Ishikawa (cell line): ENCODE measurements at regions not wholly inside any gene's neighbourhood (a gene's known extent, or its start where the extent isn't known, plus 50 kb on each side); places are given as distances from the start of the nearest gene placed in this dataset.

Experiments used
- EGR1 ChIP-seq: IDR thresholded peaks from 2 replicates; pipeline ENCODE4 v1.6.1; 2012
- FOXM1 ChIP-seq: IDR thresholded peaks from 2 replicates; pipeline ENCODE4 v1.6.1; 2012; ENCODE audit warnings: low read depth, borderline replicate concordance
- RAD21 ChIP-seq: IDR thresholded peaks from 2 replicates; pipeline ENCODE4 v1.6.1; 2012; ENCODE audit warnings: low read depth
- REST ChIP-seq: IDR thresholded peaks from 2 replicates; pipeline ENCODE4 v1.6.1; 2012; ENCODE audit warnings: low read depth, mild to moderate bottlenecking
- TAF1 ChIP-seq: IDR thresholded peaks from 2 replicates; pipeline ENCODE4 v1.6.1; 2012; ENCODE audit warnings: low read depth, mild to moderate bottlenecking
- TCF12 ChIP-seq: IDR thresholded peaks from 2 replicates; pipeline ENCODE4 v1.6.1; 2012; ENCODE audit warnings: low read depth
- YY1 ChIP-seq: IDR thresholded peaks from 2 replicates; pipeline ENCODE4 v1.6.1; 2012; ENCODE audit warnings: low read depth
- ZBTB7A ChIP-seq: IDR thresholded peaks from 2 replicates; pipeline ENCODE4 v1.6.1; 2012; ENCODE audit warnings: low read depth

- TF ChIP-seq REST (no peak), EGR1 (no peak), TCF12 (no peak), ZBTB7A (no peak), TAF1 (no peak), FOXM1 (no peak), YY1 (no peak), RAD21 (no peak)
These were observed 190.8 kb upstream of the CNTN5 start for GRCh38 chr11:98829971-98830370.
